OCI-LY7 (cell line): ENCODE measurements at regions not wholly inside any gene's neighbourhood (a gene's known extent, or its start where the extent isn't known, plus 50 kb on each side); places are given as distances from the start of the nearest gene placed in this dataset.

ENCODE experiments used
- EZH2phosphoT487 ChIP-seq: fragments of 200-600 bp; sonication (generic); IDR thresholded peaks from 2 replicates; pipeline ENCODE4 v1.6.1; 2018; ENCODE audit warnings: low read depth, borderline replicate concordance, mild to moderate bottlenecking, mixed run types, antibody characterized with exemption, low read length, moderate library complexity, mixed read lengths
- TF ChIP-seq, protein P1 (sequence below): fragments of 200-600 bp; sonication (generic); conservative IDR thresholded peaks from 2 replicates; pipeline ENCODE4 v1.5.1; 2014; ENCODE audit warnings: mild to moderate bottlenecking, antibody characterized with exemption, low read length, moderate library complexity, mixed read lengths

DNA sequence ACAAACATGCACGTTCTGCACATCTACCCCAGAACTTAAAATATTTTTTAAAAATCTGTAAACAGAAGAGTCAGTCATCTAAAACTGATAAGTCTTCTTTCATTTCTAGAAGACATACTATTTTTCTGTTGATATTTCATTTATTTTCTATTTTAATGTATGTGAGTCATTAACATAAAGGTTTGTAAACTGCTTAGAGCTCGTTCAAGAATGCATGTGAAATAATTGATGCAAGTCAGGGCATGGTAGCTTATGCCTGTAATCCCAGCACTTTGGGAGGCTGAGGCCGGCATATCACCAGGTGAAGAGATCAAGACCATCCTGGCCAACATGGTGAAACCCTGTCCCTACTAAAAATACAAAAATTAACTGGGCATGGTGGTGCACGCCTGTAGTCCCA lies 219.9 kb upstream of the HSFY2 start:
- TF ChIP-seq, protein P1, sequence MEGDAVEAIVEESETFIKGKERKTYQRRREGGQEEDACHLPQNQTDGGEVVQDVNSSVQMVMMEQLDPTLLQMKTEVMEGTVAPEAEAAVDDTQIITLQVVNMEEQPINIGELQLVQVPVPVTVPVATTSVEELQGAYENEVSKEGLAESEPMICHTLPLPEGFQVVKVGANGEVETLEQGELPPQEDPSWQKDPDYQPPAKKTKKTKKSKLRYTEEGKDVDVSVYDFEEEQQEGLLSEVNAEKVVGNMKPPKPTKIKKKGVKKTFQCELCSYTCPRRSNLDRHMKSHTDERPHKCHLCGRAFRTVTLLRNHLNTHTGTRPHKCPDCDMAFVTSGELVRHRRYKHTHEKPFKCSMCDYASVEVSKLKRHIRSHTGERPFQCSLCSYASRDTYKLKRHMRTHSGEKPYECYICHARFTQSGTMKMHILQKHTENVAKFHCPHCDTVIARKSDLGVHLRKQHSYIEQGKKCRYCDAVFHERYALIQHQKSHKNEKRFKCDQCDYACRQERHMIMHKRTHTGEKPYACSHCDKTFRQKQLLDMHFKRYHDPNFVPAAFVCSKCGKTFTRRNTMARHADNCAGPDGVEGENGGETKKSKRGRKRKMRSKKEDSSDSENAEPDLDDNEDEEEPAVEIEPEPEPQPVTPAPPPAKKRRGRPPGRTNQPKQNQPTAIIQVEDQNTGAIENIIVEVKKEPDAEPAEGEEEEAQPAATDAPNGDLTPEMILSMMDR, result no peak
- no peak for TF ChIP-seq EZH2phosphoT487
